Progenitor cell of endocrine pancreas (in vitro differentiated cells): ENCODE measurements at regions not wholly inside any gene's neighbourhood (a gene's known extent, or its start where the extent isn't known, plus 50 kb on each side); places are given as distances from the start of the nearest gene placed in this dataset.

Source experiments
- DNase-seq: peaks from one replicate; pipeline ENCODE4 v3.0.0; 2021; ENCODE audit warnings: low spot score; ENCODE audit not compliant: unreplicated experiment
- H3K27ac Mint-ChIP-seq: 2 replicates; pipeline ENCODE4 v1.8.0; 2021; ENCODE audit warnings: mild to moderate bottlenecking, moderate library complexity, mixed read lengths
- H3K27me3 Mint-ChIP-seq: 2 replicates; pipeline ENCODE4 v1.8.0; 2021; ENCODE audit warnings: mixed read lengths
- H3K36me3 Mint-ChIP-seq: 2 replicates; pipeline ENCODE4 v1.8.0; 2022; ENCODE audit warnings: mixed read lengths; ENCODE audit not compliant: insufficient read depth
- H3K4me1 Mint-ChIP-seq: 2 replicates; pipeline ENCODE4 v1.8.0; 2021; ENCODE audit warnings: low read depth, mixed read lengths
- H3K4me3 Mint-ChIP-seq: 2 replicates; pipeline ENCODE4 v1.8.0; 2021; ENCODE audit warnings: low read depth, mild to moderate bottlenecking, moderate library complexity, mixed read lengths
- H3K9me3 Mint-ChIP-seq: 2 replicates; pipeline ENCODE4 v1.8.0; 2021; ENCODE audit warnings: low read depth, mixed read lengths
- CTCF ChIP-seq: fragments of 200-600 bp; sonication (generic); IDR thresholded peaks from one replicate; pipeline ENCODE4 v1.5.0; 2021; ENCODE audit warnings: antibody characterized with exemption, mild to moderate bottlenecking; ENCODE audit not compliant: unreplicated experiment

GRCh38 chr1:90133133-90133532 lies 138.2 kb downstream of the ZNF326 start:
- Mint-ChIP-seq H3K9me3 (peaks cover 10% of the 10 kb centered on the region), H3K4me3 (no peak overlapping the region), H3K27ac (no peak overlapping the region), H3K4me1 (no peaks in the 10 kb centered on the region), H3K36me3 (peaks cover 2% of the 10 kb centered on the region), H3K27me3 (peaks cover 38% of the 10 kb centered on the region)
- TF ChIP-seq CTCF: peak; percentile 72
- peak; percentile 11 for DNase-seq

GRCh38 chr1:90132306-90132705 lies 137.4 kb downstream of the ZNF326 start:
- H3K27ac Mint-ChIP-seq: no peak overlapping the region
- DNase-seq: no peak
- no peak overlapping the region for H3K4me3 Mint-ChIP-seq
- TF ChIP-seq CTCF: no peak
- no peaks in the 10 kb centered on the region for H3K4me1 Mint-ChIP-seq
- peaks cover 7% of the 10 kb centered on the region for H3K9me3 Mint-ChIP-seq
- peaks cover 38% of the 10 kb centered on the region for H3K27me3 Mint-ChIP-seq
- peaks cover 2% of the 10 kb centered on the region for H3K36me3 Mint-ChIP-seq

GRCh38 chr1:90127288-90127953 lies 132.5 kb downstream of the ZNF326 start:
- Mint-ChIP-seq H3K4me3 (no peak overlapping the region), H3K9me3 (no peaks in the 10 kb centered on the region)
- no peak for TF ChIP-seq CTCF

GRCh38 chr1:90126834-90127233 lies 131.9 kb downstream of the ZNF326 start:
- no peaks in the 10 kb centered on the region for H3K36me3 Mint-ChIP-seq
- no peak overlapping the region for H3K4me3 Mint-ChIP-seq
- TF ChIP-seq CTCF: no peak
- no peaks in the 10 kb centered on the region for H3K9me3 Mint-ChIP-seq
- peaks cover 27% of the 10 kb centered on the region for H3K27me3 Mint-ChIP-seq
- no peaks in the 10 kb centered on the region for H3K4me1 Mint-ChIP-seq
- no peak overlapping the region for H3K27ac Mint-ChIP-seq
- DNase-seq: no peak

More at GRCh38 chr1:90127288-90127953, 132.5 kb downstream of the ZNF326 start:
- Mint-ChIP-seq H3K36me3 (no peaks in the 10 kb centered on the region), H3K27me3 (peaks cover 33% of the 10 kb centered on the region), H3K27ac (no peak overlapping the region), H3K4me1 (no peaks in the 10 kb centered on the region)
- DNase-seq: no peak

- Mint-ChIP-seq H3K4me1 (no peaks in the 10 kb centered on the region), H3K4me3 (no peak overlapping the region), H3K36me3 (no peaks in the 10 kb centered on the region), H3K27ac (no peak overlapping the region), H3K9me3 (peaks cover 18% of the 10 kb centered on the region), H3K27me3 (peaks cover 6% of the 10 kb centered on the region)
- DNase-seq: no peak
- no peak for TF ChIP-seq CTCF
Measured at GRCh38 chr1:90122654-90123340, 127.9 kb downstream of the ZNF326 start.
